ENCODE measurements at regions not wholly inside any gene's neighbourhood (a gene's known extent, or its start where the extent isn't known, plus 50 kb on each side); places are given as distances from the start of the nearest gene placed in this dataset.

GRCh38 chr10:31098046-31098445, 66.4 kb upstream of the ZNF438 start:
- DNase-seq (ENCODE audit: extremely low read depth, low read depth): no peak
- no peak overlapping the region for H3K4me3 ChIP-seq (replicated peaks; ENCODE audit: low read depth, low read length)
- TF ChIP-seq, protein P1, sequence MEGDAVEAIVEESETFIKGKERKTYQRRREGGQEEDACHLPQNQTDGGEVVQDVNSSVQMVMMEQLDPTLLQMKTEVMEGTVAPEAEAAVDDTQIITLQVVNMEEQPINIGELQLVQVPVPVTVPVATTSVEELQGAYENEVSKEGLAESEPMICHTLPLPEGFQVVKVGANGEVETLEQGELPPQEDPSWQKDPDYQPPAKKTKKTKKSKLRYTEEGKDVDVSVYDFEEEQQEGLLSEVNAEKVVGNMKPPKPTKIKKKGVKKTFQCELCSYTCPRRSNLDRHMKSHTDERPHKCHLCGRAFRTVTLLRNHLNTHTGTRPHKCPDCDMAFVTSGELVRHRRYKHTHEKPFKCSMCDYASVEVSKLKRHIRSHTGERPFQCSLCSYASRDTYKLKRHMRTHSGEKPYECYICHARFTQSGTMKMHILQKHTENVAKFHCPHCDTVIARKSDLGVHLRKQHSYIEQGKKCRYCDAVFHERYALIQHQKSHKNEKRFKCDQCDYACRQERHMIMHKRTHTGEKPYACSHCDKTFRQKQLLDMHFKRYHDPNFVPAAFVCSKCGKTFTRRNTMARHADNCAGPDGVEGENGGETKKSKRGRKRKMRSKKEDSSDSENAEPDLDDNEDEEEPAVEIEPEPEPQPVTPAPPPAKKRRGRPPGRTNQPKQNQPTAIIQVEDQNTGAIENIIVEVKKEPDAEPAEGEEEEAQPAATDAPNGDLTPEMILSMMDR (IDR thresholded peaks at IDR 0.05; ENCODE audit: low read depth, low read length, missing control alignments): no peak

DNA sequence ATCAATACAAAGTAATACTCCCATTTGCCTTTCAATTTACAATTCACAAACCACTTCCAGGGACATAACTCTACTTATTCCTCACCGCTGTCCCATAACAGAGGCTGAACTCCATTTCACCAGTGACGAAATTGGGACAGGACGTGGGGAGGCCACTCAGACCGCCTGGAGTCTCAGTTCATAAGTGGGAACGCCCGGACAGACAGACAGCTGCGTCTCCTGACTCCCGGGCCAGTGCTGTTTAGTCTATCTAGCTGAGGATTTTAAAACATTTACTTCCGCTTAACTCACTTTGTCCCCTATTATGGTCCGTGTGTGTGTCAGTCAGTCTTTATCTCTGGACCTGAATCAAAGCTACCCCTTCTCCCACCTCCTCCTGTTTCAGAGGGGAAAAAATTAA, 67.4 kb upstream of the ZNF438 start:
- H3K4me3 ChIP-seq (replicated peaks; ENCODE audit: low read depth, low read length): no peak overlapping the region
- DNase-seq (ENCODE audit: extremely low read depth, low read depth): no peak
- TF ChIP-seq, protein P1 (IDR thresholded peaks at IDR 0.05; ENCODE audit: low read depth, low read length, missing control alignments): no peak

DNA sequence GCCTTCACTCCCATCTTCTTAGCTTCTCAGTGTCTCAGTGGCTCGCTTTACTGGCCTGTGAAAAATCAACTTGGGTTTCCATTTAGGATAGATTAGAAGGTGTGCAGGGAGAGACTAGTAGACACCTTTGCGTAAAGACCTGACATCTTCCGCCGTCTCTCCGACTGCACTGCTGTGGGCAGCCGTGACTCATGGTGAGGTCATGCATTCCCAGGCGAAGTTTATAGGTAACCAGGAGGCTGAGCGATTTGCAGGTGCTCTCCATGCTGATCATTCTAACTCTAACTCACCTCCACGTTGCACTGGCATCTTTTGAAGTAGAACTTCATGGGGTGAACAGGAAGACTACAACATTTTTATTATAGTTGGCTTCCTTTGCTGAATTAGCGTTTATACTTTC, 68.0 kb upstream of the ZNF438 start:
- H3K4me3 ChIP-seq (replicated peaks; ENCODE audit: low read depth, low read length): no peak overlapping the region
- DNase-seq (ENCODE audit: extremely low read depth, low read depth): no peak
- TF ChIP-seq, protein P1 (IDR thresholded peaks at IDR 0.05; ENCODE audit: low read depth, low read length, missing control alignments): no peak

- TF ChIP-seq, protein P1 (IDR thresholded peaks at IDR 0.05; ENCODE audit: low read depth, low read length, missing control alignments): no peak
- no peak overlapping the region for H3K4me3 ChIP-seq (replicated peaks; ENCODE audit: low read depth, low read length)
- no peak for DNase-seq (ENCODE audit: extremely low read depth, low read depth)
These were observed 68.5 kb upstream of the ZNF438 start for GRCh38 chr10:31100115-31100601.

GRCh38 chr10:31100662-31101061, 69.0 kb upstream of the ZNF438 start:
- DNase-seq (ENCODE audit: extremely low read depth, low read depth): no peak
- no peak overlapping the region for H3K4me3 ChIP-seq (replicated peaks; ENCODE audit: low read depth, low read length)
- TF ChIP-seq, protein P1 (IDR thresholded peaks at IDR 0.05; ENCODE audit: low read depth, low read length, missing control alignments): no peak

GRCh38 chr10:31101123-31101522, 69.5 kb upstream of the ZNF438 start:
- DNase-seq (ENCODE audit: extremely low read depth, low read depth): peak; percentile 37
- TF ChIP-seq, protein P1 (IDR thresholded peaks at IDR 0.05; ENCODE audit: low read depth, low read length, missing control alignments): no peak
- no peak overlapping the region for H3K4me3 ChIP-seq (replicated peaks; ENCODE audit: low read depth, low read length)

DNA sequence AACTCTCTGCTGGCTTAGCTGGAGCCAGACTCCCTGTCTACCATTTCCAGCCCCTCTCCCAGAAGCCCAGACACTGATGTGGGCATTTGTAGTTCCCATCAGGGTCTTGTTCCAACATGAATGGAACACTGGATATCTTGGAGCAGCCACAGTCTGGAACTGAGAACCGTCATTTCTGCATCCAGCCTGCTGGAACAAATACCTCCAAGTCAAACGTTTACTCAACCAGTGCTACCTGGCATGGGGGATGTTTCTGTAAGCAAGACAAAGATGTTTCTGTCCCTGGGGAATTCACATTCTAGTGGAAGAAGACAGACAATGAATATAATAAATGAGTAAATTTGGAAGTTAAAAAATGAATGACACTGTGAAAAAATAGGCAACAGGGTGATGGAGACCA, 70.8 kb upstream of the ZNF438 start:
- DNase-seq (ENCODE audit: extremely low read depth, low read depth): no peak
- no peak overlapping the region for H3K4me3 ChIP-seq (replicated peaks; ENCODE audit: low read depth, low read length)
- TF ChIP-seq, protein P1 (IDR thresholded peaks at IDR 0.05; ENCODE audit: low read depth, low read length, missing control alignments): no peak

Measured in HFF-Myc (cell line).